ENCODE measurements at regions not wholly inside any gene's neighbourhood (a gene's known extent, or its start where the extent isn't known, plus 50 kb on each side); places are given as distances from the start of the nearest gene placed in this dataset.

GRCh38 chr13:111394211-111394922 lies 73.9 kb downstream of the TEX29 start:
- DNase-seq: no peak

GRCh38 chr13:111395511-111396393 lies 75.3 kb downstream of the TEX29 start:
- no peak for DNase-seq

- DNase-seq: no peak
Measured at GRCh38 chr13:111396457-111396856, 76.0 kb downstream of the TEX29 start.

- no peak for DNase-seq
Measured at GRCh38 chr13:111397202-111397880, 76.9 kb downstream of the TEX29 start.

- DNase-seq: no peak
Measured at GRCh38 chr13:111398196-111398595, 77.8 kb downstream of the TEX29 start.

GRCh38 chr13:111398715-111399299 lies 78.4 kb downstream of the TEX29 start:
- DNase-seq: no peak

- no peak for DNase-seq
Measured at GRCh38 chr13:111399334-111399733, 78.9 kb downstream of the TEX29 start.

GRCh38 chr13:111399776-111400538 lies 79.5 kb downstream of the TEX29 start:
- no peak for DNase-seq

- no peak for DNase-seq
Measured at GRCh38 chr13:111401151-111401550, 80.7 kb downstream of the TEX29 start.

GRCh38 chr13:111401755-111402154 lies 81.3 kb downstream of the TEX29 start:
- DNase-seq: no peak

GRCh38 chr13:111402441-111402840 lies 82.0 kb downstream of the TEX29 start:
- no peak for DNase-seq

- DNase-seq: no peak
Measured at GRCh38 chr13:111403266-111403665, 82.8 kb downstream of the TEX29 start.

- no peak for DNase-seq
Measured at GRCh38 chr13:111404746-111405145, 84.3 kb downstream of the TEX29 start.

- no peak for DNase-seq
Measured at GRCh38 chr13:111406636-111407035, 86.2 kb downstream of the TEX29 start.

- DNase-seq: no peak
Measured at GRCh38 chr13:111407381-111408131, 87.1 kb downstream of the TEX29 start.

- DNase-seq: no peak
Measured at GRCh38 chr13:111409413-111409812, 89.0 kb downstream of the TEX29 start.

GRCh38 chr13:111410232-111411021 lies 90.0 kb downstream of the TEX29 start:
- no peak for DNase-seq

GRCh38 chr13:111411151-111411858 lies 90.9 kb downstream of the TEX29 start:
- no peak for DNase-seq

- no peak for DNase-seq
Measured at GRCh38 chr13:111411919-111412650, 91.6 kb downstream of the TEX29 start.
